ENCODE measurements at regions not wholly inside any gene's neighbourhood (a gene's known extent, or its start where the extent isn't known, plus 50 kb on each side); places are given as distances from the start of the nearest gene placed in this dataset.

- Histone ChIP-seq H3K4me1 (ENCODE audit: control insufficient read depth in 2 of 2, insufficient read depth in 2 of 2, low read length in 2 of 2) (no peaks in the 10 kb centered on the region), H4K20me1 (ENCODE audit: control insufficient read depth, insufficient read depth, low read length, poor library complexity, severe bottlenecking) (no peaks in the 10 kb centered on the region), H3K36me3 (replicated peaks in 1 of 2; ENCODE audit: control extremely low read depth in 1 of 2, control insufficient read depth in 1 of 2, extremely low read depth in 1 of 2, insufficient read depth in 2 of 2, low read length in 1 of 2) (no peaks in the 10 kb centered on the region), H3K4me2 (replicated peaks; ENCODE audit: low read depth, low read length, poor library complexity, severe bottlenecking) (no peak overlapping the region), H3K27me3 (replicated peaks in 1 of 4; ENCODE audit: control extremely low read depth in 1 of 4, control insufficient read depth in 3 of 4, insufficient read depth in 4 of 4, low read length in 3 of 4) (no peaks in the 10 kb centered on the region), H3K9me3 (ENCODE audit: control extremely low read depth in 1 of 3, control insufficient read depth in 2 of 3, insufficient read depth in 1 of 3, low read length in 2 of 3) (peaks cover 0 to 12% (median 0%) of the 10 kb centered on the region in 3 donors), H3K4me3 (ENCODE audit: control extremely low read depth in 1 of 5, extremely low read depth in 1 of 5, insufficient read depth in 1 of 5, low read depth in 2 of 5, low read length in 4 of 5) (no peak overlapping the region), H3K9ac (ENCODE audit: low read length) (no peak overlapping the region), H2AFZ (ENCODE audit: insufficient read depth, low read depth, low read length, poor library complexity, severe bottlenecking) (no peak overlapping the region), H3K79me2 (ENCODE audit: control insufficient read depth, insufficient read depth, low read length) (no peaks in the 10 kb centered on the region), H3K27ac (ENCODE audit: low read length in 2 of 2) (no peak overlapping the region)
- WGBS (ENCODE audit: insufficient coverage), result 100% methylated on average over 2 of the region's 2 CpGs
- intact Hi-C loops (cut with micrococcal nuclease), result no loop called here
- DNase-seq (no peak), ATAC-seq (ENCODE audit: low read depth) (no peak)
- no peaks in the 10 kb centered on the region for H3K4me1 Mint-ChIP-seq
- no peak overlapping the region for H3K27ac Mint-ChIP-seq
- H3K27me3 Mint-ChIP-seq, result no peaks in the 10 kb centered on the region
- no peak overlapping the region for H3K4me3 Mint-ChIP-seq
- TF ChIP-seq CTCF (IDR thresholded peaks at IDR 0.05) (no peak), EZH2 (IDR thresholded peaks at IDR 0.05; ENCODE audit: borderline replicate concordance, insufficient read depth, low read depth, low read length, poor library complexity, severe bottlenecking) (no peak)
- ChIA-PET POLR2A (no interaction called here), CTCF (no interaction called here)
- no peaks in the 10 kb centered on the region for H3K9me3 Mint-ChIP-seq (ENCODE audit: insufficient read depth)
Measured at GRCh38 chr2:2517399-2517798, 186.3 kb upstream of the MYT1L start.

- Histone ChIP-seq H3K4me3 (ENCODE audit: control extremely low read depth in 1 of 5, extremely low read depth in 1 of 5, insufficient read depth in 1 of 5, low read depth in 2 of 5, low read length in 4 of 5) (no peak overlapping the region), H2AFZ (ENCODE audit: insufficient read depth, low read depth, low read length, poor library complexity, severe bottlenecking) (no peak overlapping the region), H3K4me1 (ENCODE audit: control insufficient read depth in 2 of 2, insufficient read depth in 2 of 2, low read length in 2 of 2) (no peaks in the 10 kb centered on the region), H3K9me3 (ENCODE audit: control extremely low read depth in 1 of 3, control insufficient read depth in 2 of 3, insufficient read depth in 1 of 3, low read length in 2 of 3) (peaks cover 0 to 12% (median 0%) of the 10 kb centered on the region in 3 donors), H3K27me3 (replicated peaks in 1 of 4; ENCODE audit: control extremely low read depth in 1 of 4, control insufficient read depth in 3 of 4, insufficient read depth in 4 of 4, low read length in 3 of 4) (no peaks in the 10 kb centered on the region), H3K27ac (ENCODE audit: low read length in 2 of 2) (no peak overlapping the region), H3K9ac (ENCODE audit: low read length) (no peak overlapping the region), H3K79me2 (ENCODE audit: control insufficient read depth, insufficient read depth, low read length) (no peaks in the 10 kb centered on the region), H3K36me3 (replicated peaks in 1 of 2; ENCODE audit: control extremely low read depth in 1 of 2, control insufficient read depth in 1 of 2, extremely low read depth in 1 of 2, insufficient read depth in 2 of 2, low read length in 1 of 2) (no peaks in the 10 kb centered on the region), H3K4me2 (replicated peaks; ENCODE audit: low read depth, low read length, poor library complexity, severe bottlenecking) (no peak overlapping the region), H4K20me1 (ENCODE audit: control insufficient read depth, insufficient read depth, low read length, poor library complexity, severe bottlenecking) (no peaks in the 10 kb centered on the region)
- DNase-seq (no peak), ATAC-seq (ENCODE audit: low read depth) (no peak)
- intact Hi-C loops (cut with micrococcal nuclease), result no loop called here
- H3K4me3 Mint-ChIP-seq, result no peak overlapping the region
- POLR2A ChIA-PET, result no interaction called here
- H3K27me3 Mint-ChIP-seq, result no peaks in the 10 kb centered on the region
- no peaks in the 10 kb centered on the region for H3K4me1 Mint-ChIP-seq
- no peak for TF ChIP-seq EZH2 (IDR thresholded peaks at IDR 0.05; ENCODE audit: borderline replicate concordance, insufficient read depth, low read depth, low read length, poor library complexity, severe bottlenecking)
- no peak for TF ChIP-seq CTCF (IDR thresholded peaks at IDR 0.05)
- peaks cover 3% of the 10 kb centered on the region for H3K9me3 Mint-ChIP-seq (ENCODE audit: insufficient read depth)
- CTCF ChIA-PET, result no interaction called here
- H3K27ac Mint-ChIP-seq, result no peak overlapping the region
- WGBS (ENCODE audit: insufficient coverage), result 89% methylated on average over 13 of the region's 14 CpGs
Measured at GRCh38 chr2:2516386-2516785, 185.3 kb upstream of the MYT1L start.
